ENCODE measurements at regions not wholly inside any gene's neighbourhood (a gene's known extent, or its start where the extent isn't known, plus 50 kb on each side); places are given as distances from the start of the nearest gene placed in this dataset.

- BruUV-seq (replicated peaks), result no TSS peak
- TF ChIP-seq EZH2 (IDR thresholded peaks at IDR 0.05; ENCODE audit: borderline replicate concordance, low read depth, low read length, poor library complexity, severe bottlenecking), result no peak
- no peak for TF ChIP-seq CTCF (conservative IDR thresholded peaks at IDR 0.05; ENCODE audit: low read depth, low read length)
- intact Hi-C loops (cut with micrococcal nuclease; ENCODE audit: unreplicated experiment), result no loop called here
Measured at GRCh38 chr3:166785876-166786275, 594.2 kb downstream of the ZBBX start.

GRCh38 chr3:166783206-166783605, 596.9 kb downstream of the ZBBX start:
- CTCF ChIA-PET, result no interaction called here
- BruUV-seq (replicated peaks), result no TSS peak
- Histone ChIP-seq H3K27me3 (replicated peaks; ENCODE audit: insufficient read depth, low read depth, low read length, poor library complexity) (no peaks in the 10 kb centered on the region), H3K9me3 (ENCODE audit: low read depth, low read length, poor library complexity, severe bottlenecking) (no peaks in the 10 kb centered on the region), H3K36me3 (ENCODE audit: insufficient read depth, low read length, poor library complexity, severe bottlenecking) (no peaks in the 10 kb centered on the region), H3K4me3 (ENCODE audit: low read depth, low read length, poor library complexity, severe bottlenecking) (no peak overlapping the region), H3K4me1 (ENCODE audit: insufficient read depth, low read length, poor library complexity, severe bottlenecking) (no peaks in the 10 kb centered on the region), H3K27ac (ENCODE audit: low read depth, low read length, poor library complexity, severe bottlenecking) (no peak overlapping the region)
- TF ChIP-seq CTCF (conservative IDR thresholded peaks at IDR 0.05; ENCODE audit: low read depth, low read length), result no peak
- TF ChIP-seq EZH2 (IDR thresholded peaks at IDR 0.05; ENCODE audit: borderline replicate concordance, low read depth, low read length, poor library complexity, severe bottlenecking), result no peak
- no peak for DNase-seq (ENCODE audit: low spot score)
- POLR2A ChIA-PET (ENCODE audit: low non-redundant PET), result no interaction called here
- intact Hi-C loops (cut with micrococcal nuclease; ENCODE audit: unreplicated experiment), result no loop called here

More at GRCh38 chr3:166785876-166786275, 594.2 kb downstream of the ZBBX start:
- H3K27ac ChIP-seq (ENCODE audit: low read depth, low read length, poor library complexity, severe bottlenecking), result no peak overlapping the region
- H3K4me1 ChIP-seq (ENCODE audit: insufficient read depth, low read length, poor library complexity, severe bottlenecking), result no peaks in the 10 kb centered on the region
- no peaks in the 10 kb centered on the region for H3K27me3 ChIP-seq (replicated peaks; ENCODE audit: insufficient read depth, low read depth, low read length, poor library complexity)
- H3K4me3 ChIP-seq (ENCODE audit: low read depth, low read length, poor library complexity, severe bottlenecking), result no peak overlapping the region
- DNase-seq (ENCODE audit: low spot score), result no peak
- no peaks in the 10 kb centered on the region for H3K9me3 ChIP-seq (ENCODE audit: low read depth, low read length, poor library complexity, severe bottlenecking)
- no peaks in the 10 kb centered on the region for H3K36me3 ChIP-seq (ENCODE audit: insufficient read depth, low read length, poor library complexity, severe bottlenecking)
- ChIA-PET CTCF (no interaction called here), POLR2A (ENCODE audit: low non-redundant PET) (no interaction called here)

GRCh38 chr3:166764698-166765318, 615.3 kb downstream of the ZBBX start:
- intact Hi-C loops (cut with micrococcal nuclease; ENCODE audit: unreplicated experiment), result no loop called here
- no TSS peak for BruUV-seq (replicated peaks)
- Histone ChIP-seq H3K27ac (ENCODE audit: low read depth, low read length, poor library complexity, severe bottlenecking) (no peak overlapping the region), H3K27me3 (replicated peaks; ENCODE audit: insufficient read depth, low read depth, low read length, poor library complexity) (no peaks in the 10 kb centered on the region), H3K4me1 (ENCODE audit: insufficient read depth, low read length, poor library complexity, severe bottlenecking) (no peaks in the 10 kb centered on the region), H3K9me3 (ENCODE audit: low read depth, low read length, poor library complexity, severe bottlenecking) (peaks cover 9% of the 10 kb centered on the region), H3K36me3 (ENCODE audit: insufficient read depth, low read length, poor library complexity, severe bottlenecking) (no peaks in the 10 kb centered on the region), H3K4me3 (ENCODE audit: low read depth, low read length, poor library complexity, severe bottlenecking) (no peak overlapping the region)
- CTCF ChIA-PET, result no interaction called here
- POLR2A ChIA-PET (ENCODE audit: low non-redundant PET), result no interaction called here
- no peak for DNase-seq (ENCODE audit: low spot score)
- TF ChIP-seq CTCF (conservative IDR thresholded peaks at IDR 0.05; ENCODE audit: low read depth, low read length) (no peak), EZH2 (IDR thresholded peaks at IDR 0.05; ENCODE audit: borderline replicate concordance, low read depth, low read length, poor library complexity, severe bottlenecking) (no peak)

Data from A673 (cell line).